GM12878 (cell line): ENCODE measurements at regions not wholly inside any gene's neighbourhood (a gene's known extent, or its start where the extent isn't known, plus 50 kb on each side); places are given as distances from the start of the nearest gene placed in this dataset.

ENCODE experiments used
- BCL11A ChIP-seq: IDR thresholded peaks from 2 replicates; pipeline ENCODE4 v1.6.1; 2011; ENCODE audit warnings: low read depth, low read length
- BHLHE40 ChIP-seq, 2 experiments: fragments of 450-650 bp in 1 of 2; IDR thresholded peaks; 2 replicates each; pipeline ENCODE4 v1.6.1; 2011 to 2017; ENCODE audit warnings: low read depth in 2 of 2, borderline replicate concordance in 1 of 2, improper control_type of control experiment in 1 of 2, low read length in 1 of 2, mild to moderate bottlenecking in 1 of 2
- CHD2 ChIP-seq: IDR thresholded peaks from 2 replicates; pipeline ENCODE4 v1.6.1; 2011; ENCODE audit warnings: low read depth, low read length, improper control_type of control experiment, borderline replicate concordance
- CUX1 ChIP-seq: IDR thresholded peaks from 2 replicates; pipeline ENCODE4 v1.6.1; 2012; ENCODE audit warnings: improper control_type of control experiment, low read depth, low read length; ENCODE audit not compliant: insufficient replicate concordance
- EP300 ChIP-seq, 2 experiments: fragments of 150-350 bp in 1 of 2; IDR thresholded peaks; 2 replicates each; pipeline ENCODE4 v1.6.1; 2011 to 2012; ENCODE audit warnings: low read depth in 2 of 2, low read length in 2 of 2, borderline replicate concordance in 1 of 2, improper control_type of control experiment in 1 of 2, inconsistent platforms in 1 of 2; ENCODE audit not compliant: control insufficient read depth in 1 of 2
- EZH2 ChIP-seq: IDR thresholded peaks from 2 replicates; pipeline ENCODE4 v1.6.1; 2012; ENCODE audit warnings: low read depth, mild to moderate bottlenecking, control low read depth, inconsistent platforms, low read length, borderline replicate concordance; ENCODE audit not compliant: control insufficient read depth
- GABPA ChIP-seq: IDR thresholded peaks from 2 replicates; pipeline ENCODE4 v1.6.1; 2014; ENCODE audit warnings: antibody characterized with exemption, low read depth, mild to moderate bottlenecking, inconsistent platforms
- MYC ChIP-seq: IDR thresholded peaks from 2 replicates; pipeline ENCODE4 v1.6.1; 2011; ENCODE audit warnings: mild to moderate bottlenecking, low read length, moderate library complexity, inconsistent platforms; ENCODE audit not compliant: insufficient read depth, insufficient replicate concordance, insufficient read length, severe bottlenecking
- SUZ12 ChIP-seq: fragments of 200-600 bp; sonication (generic); IDR thresholded peaks from one replicate; pipeline ENCODE4 v1.6.1; 2018; ENCODE audit warnings: antibody characterized with exemption, mild to moderate bottlenecking; ENCODE audit not compliant: unreplicated experiment
- TCF7 ChIP-seq: IDR thresholded peaks from 2 replicates; pipeline ENCODE4 v1.6.1; 2014; ENCODE audit warnings: antibody characterized with exemption, borderline replicate concordance
- ZBTB33 ChIP-seq: fragments of 450-650 bp; IDR thresholded peaks from 2 replicates; pipeline ENCODE4 v1.6.1; 2017; ENCODE audit warnings: mild to moderate bottlenecking
- ZNF384 ChIP-seq: IDR thresholded peaks from 2 replicates; pipeline ENCODE4 v1.6.1; 2012; ENCODE audit warnings: low read depth, mild to moderate bottlenecking, low read length, improper control_type of control experiment, borderline replicate concordance
- TF ChIP-seq, protein P1 (sequence below), 3 experiments: IDR thresholded peaks in 2 of 3; conservative IDR thresholded peaks in 1 of 3; 2 replicates each; pipeline ENCODE4 v1.5.1; 2011; ENCODE audit warnings: low read depth in 3 of 3, low read length in 3 of 3, mild to moderate bottlenecking in 3 of 3, control low read depth in 2 of 3, moderate library complexity in 2 of 3, inconsistent platforms in 1 of 3, mixed read lengths in 1 of 3; ENCODE audit not compliant: control insufficient read depth in 2 of 3, insufficient read depth in 1 of 3; ENCODE audit errors: extremely low read depth in 1 of 3

GRCh38 chr2:237189799-237190198 is 104.1 kb downstream of the COPS8 start:
- TF ChIP-seq, protein P1, sequence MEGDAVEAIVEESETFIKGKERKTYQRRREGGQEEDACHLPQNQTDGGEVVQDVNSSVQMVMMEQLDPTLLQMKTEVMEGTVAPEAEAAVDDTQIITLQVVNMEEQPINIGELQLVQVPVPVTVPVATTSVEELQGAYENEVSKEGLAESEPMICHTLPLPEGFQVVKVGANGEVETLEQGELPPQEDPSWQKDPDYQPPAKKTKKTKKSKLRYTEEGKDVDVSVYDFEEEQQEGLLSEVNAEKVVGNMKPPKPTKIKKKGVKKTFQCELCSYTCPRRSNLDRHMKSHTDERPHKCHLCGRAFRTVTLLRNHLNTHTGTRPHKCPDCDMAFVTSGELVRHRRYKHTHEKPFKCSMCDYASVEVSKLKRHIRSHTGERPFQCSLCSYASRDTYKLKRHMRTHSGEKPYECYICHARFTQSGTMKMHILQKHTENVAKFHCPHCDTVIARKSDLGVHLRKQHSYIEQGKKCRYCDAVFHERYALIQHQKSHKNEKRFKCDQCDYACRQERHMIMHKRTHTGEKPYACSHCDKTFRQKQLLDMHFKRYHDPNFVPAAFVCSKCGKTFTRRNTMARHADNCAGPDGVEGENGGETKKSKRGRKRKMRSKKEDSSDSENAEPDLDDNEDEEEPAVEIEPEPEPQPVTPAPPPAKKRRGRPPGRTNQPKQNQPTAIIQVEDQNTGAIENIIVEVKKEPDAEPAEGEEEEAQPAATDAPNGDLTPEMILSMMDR (IDR thresholded peaks at IDR 0.05 in 2 of 3, conservative IDR thresholded peaks at IDR 0.05 in 1 of 3; ENCODE audit: control insufficient read depth in 2 of 3, extremely low read depth in 1 of 3, insufficient read depth in 1 of 3, low read depth in 3 of 3, low read length in 3 of 3) = no peak
- TF ChIP-seq BCL11A (no peak), CHD2 (no peak), CUX1 (no peak), ZBTB33 (no peak), SUZ12 (no peak), EP300 (IDR thresholded peaks at IDR 0.05; ENCODE audit: borderline replicate concordance in 1 of 2, control insufficient read depth in 1 of 2, low read depth in 2 of 2, low read length in 2 of 2) (no peak), MYC (no peak), BHLHE40 (IDR thresholded peaks at IDR 0.05; ENCODE audit: borderline replicate concordance in 1 of 2, low read depth in 2 of 2, low read length in 1 of 2) (no peak), GABPA (no peak), EZH2 (no peak), TCF7 (no peak), ZNF384 (no peak)
